Sigmoid colon (tissue), 3 donors: ENCODE measurements at regions not wholly inside any gene's neighbourhood (a gene's known extent, or its start where the extent isn't known, plus 50 kb on each side); places are given as distances from the start of the nearest gene placed in this dataset.

Source experiments
- POLR2A ChIP-seq, 2 donors: fragments of 450-650 bp; IDR thresholded peaks; one replicate each; pipeline ENCODE4 v1.6.1; 2016; ENCODE audit warnings: antibody characterized with exemption in 2 of 2, mild to moderate bottlenecking in 2 of 2, moderate library complexity in 2 of 2
- TF ChIP-seq, protein P1 (sequence below), 4 experiments: fragments of 450-650 bp in 3 of 4; fragments of 200-600 bp in 1 of 4; IDR thresholded peaks; one replicate each; pipeline ENCODE4 v1.5.1; 2016 to 2019; ENCODE audit warnings: antibody characterized with exemption in 4 of 4, mild to moderate bottlenecking in 3 of 4, moderate library complexity in 2 of 4

DNA sequence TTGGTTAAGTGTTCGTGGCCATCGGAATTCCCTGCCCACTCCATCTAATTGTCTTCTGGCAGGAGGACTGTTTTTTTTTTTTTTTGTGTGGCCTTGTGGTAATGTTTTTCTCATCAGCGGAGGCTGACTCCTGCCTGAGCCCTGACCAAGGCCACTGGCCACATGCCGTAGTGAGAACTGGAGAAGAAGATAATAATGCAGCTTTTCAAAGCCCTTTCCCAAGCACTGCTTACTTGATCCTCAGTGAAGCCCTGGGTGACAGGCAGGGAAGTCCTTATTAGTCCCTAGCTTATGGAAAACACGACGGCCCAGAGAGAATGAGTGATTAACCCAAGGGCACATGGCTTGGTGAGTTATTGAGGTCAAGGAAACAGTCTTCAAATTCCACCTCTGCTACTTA, 71.2 kb downstream of the ADM start:
- TF ChIP-seq, protein P1, sequence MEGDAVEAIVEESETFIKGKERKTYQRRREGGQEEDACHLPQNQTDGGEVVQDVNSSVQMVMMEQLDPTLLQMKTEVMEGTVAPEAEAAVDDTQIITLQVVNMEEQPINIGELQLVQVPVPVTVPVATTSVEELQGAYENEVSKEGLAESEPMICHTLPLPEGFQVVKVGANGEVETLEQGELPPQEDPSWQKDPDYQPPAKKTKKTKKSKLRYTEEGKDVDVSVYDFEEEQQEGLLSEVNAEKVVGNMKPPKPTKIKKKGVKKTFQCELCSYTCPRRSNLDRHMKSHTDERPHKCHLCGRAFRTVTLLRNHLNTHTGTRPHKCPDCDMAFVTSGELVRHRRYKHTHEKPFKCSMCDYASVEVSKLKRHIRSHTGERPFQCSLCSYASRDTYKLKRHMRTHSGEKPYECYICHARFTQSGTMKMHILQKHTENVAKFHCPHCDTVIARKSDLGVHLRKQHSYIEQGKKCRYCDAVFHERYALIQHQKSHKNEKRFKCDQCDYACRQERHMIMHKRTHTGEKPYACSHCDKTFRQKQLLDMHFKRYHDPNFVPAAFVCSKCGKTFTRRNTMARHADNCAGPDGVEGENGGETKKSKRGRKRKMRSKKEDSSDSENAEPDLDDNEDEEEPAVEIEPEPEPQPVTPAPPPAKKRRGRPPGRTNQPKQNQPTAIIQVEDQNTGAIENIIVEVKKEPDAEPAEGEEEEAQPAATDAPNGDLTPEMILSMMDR (IDR thresholded peaks at IDR 0.05), result no peak
- TF ChIP-seq POLR2A (IDR thresholded peaks at IDR 0.05), result no peak
